Suprapubic skin (tissue), 4 donors: ENCODE measurements at regions not wholly inside any gene's neighbourhood (a gene's known extent, or its start where the extent isn't known, plus 50 kb on each side); places are given as distances from the start of the nearest gene placed in this dataset.

ENCODE experiments used
- DNase-seq, 2 donors: peaks; one replicate each; pipeline ENCODE4 v3.0.0-alpha.2; 2019; ENCODE audit warnings: low spot score in 2 of 2
- H3K27ac ChIP-seq: fragments of 200-600 bp; sonication (generic); one replicate; pipeline ENCODE4 v1.5.1; 2019
- H3K27me3 ChIP-seq: fragments of 200-600 bp; sonication (generic); one replicate; pipeline ENCODE4 v1.5.1; 2019
- H3K36me3 ChIP-seq: fragments of 200-600 bp; sonication (generic); one replicate; pipeline ENCODE4 v1.5.1; 2019
- H3K4me1 ChIP-seq: fragments of 200-600 bp; sonication (generic); one replicate; pipeline ENCODE4 v1.5.1; 2019
- H3K4me3 ChIP-seq: fragments of 200-600 bp; sonication (generic); one replicate; pipeline ENCODE4 v1.5.1; 2019; ENCODE audit warnings: mild to moderate bottlenecking
- H3K9me3 ChIP-seq: fragments of 200-600 bp; sonication (generic); one replicate; pipeline ENCODE4 v1.5.1; 2019
- CTCF ChIP-seq, 2 donors: fragments of 200-600 bp in 1 of 2; fragments of 450-650 bp in 1 of 2; sonication (generic) in 1 of 2; IDR thresholded peaks; one replicate each; pipeline ENCODE4 v1.5.1; 2016 to 2019; ENCODE audit warnings: antibody characterized with exemption in 2 of 2, mild to moderate bottlenecking in 1 of 2, moderate library complexity in 1 of 2
- EP300 ChIP-seq: sonication (generic); formaldehyde crosslinking; IDR thresholded peaks from one replicate; pipeline ENCODE4 v1.6.1; 2017; ENCODE audit warnings: antibody characterized with exemption
- POLR2A ChIP-seq, 2 donors: fragments of 450-650 bp; IDR thresholded peaks; one replicate each; pipeline ENCODE4 v1.6.1; 2017; ENCODE audit warnings: antibody characterized with exemption in 2 of 2, mild to moderate bottlenecking in 2 of 2, moderate library complexity in 2 of 2
- POLR2AphosphoS5 ChIP-seq, 3 donors: sonication (generic); formaldehyde crosslinking; IDR thresholded peaks; one replicate each; pipeline ENCODE4 v1.6.1; 2017; ENCODE audit warnings: antibody characterized with exemption in 3 of 3
- WGBS: methylation state at CpG from one replicate; pipeline ENCODE4 v1.1.5; 2018; 5-methylcytosine and 5-hydroxymethylcytosine counted together

DNA sequence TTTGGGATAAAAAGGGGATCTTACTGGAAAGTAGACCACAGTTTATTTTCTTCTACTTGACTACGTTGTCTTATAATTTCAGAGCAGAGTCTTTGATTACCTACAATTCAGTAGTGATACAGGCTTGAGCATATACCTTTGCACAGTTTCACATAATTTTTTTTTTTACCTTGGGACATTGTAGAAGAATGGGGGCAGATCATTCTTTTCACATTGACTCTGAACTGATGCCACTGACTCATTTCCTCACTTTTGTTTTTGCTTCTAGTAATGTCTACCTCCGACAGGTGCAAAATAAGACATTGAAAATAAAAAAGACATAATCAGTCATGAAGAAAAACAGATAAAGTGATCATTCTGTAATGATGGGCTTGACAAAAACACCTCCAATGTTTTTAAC, 688.3 kb upstream of the CHORDC1 start:
- Histone ChIP-seq H3K36me3 (no peaks in the 10 kb centered on the region), H3K4me1 (no peaks in the 10 kb centered on the region), H3K27me3 (no peaks in the 10 kb centered on the region), H3K27ac (no peak overlapping the region), H3K9me3 (no peaks in the 10 kb centered on the region), H3K4me3 (no peak overlapping the region)
- DNase-seq, result no peak
- WGBS, result 91% methylated on average over 2 of the region's 2 CpGs
- TF ChIP-seq EP300 (no peak), POLR2A (IDR thresholded peaks at IDR 0.05) (no peak), CTCF (IDR thresholded peaks at IDR 0.05) (no peak), POLR2AphosphoS5 (IDR thresholded peaks at IDR 0.05) (no peak)

- Histone ChIP-seq H3K36me3 (no peaks in the 10 kb centered on the region), H3K27me3 (no peaks in the 10 kb centered on the region), H3K4me1 (no peaks in the 10 kb centered on the region), H3K4me3 (no peak overlapping the region), H3K9me3 (no peaks in the 10 kb centered on the region), H3K27ac (no peak overlapping the region)
- WGBS, result 62% methylated on average over 3 of the region's 3 CpGs
- no peak for TF ChIP-seq POLR2A (IDR thresholded peaks at IDR 0.05)
- DNase-seq, result no peak
Measured at GRCh38 chr11:90908074-90908473, 685.2 kb upstream of the CHORDC1 start.

DNA sequence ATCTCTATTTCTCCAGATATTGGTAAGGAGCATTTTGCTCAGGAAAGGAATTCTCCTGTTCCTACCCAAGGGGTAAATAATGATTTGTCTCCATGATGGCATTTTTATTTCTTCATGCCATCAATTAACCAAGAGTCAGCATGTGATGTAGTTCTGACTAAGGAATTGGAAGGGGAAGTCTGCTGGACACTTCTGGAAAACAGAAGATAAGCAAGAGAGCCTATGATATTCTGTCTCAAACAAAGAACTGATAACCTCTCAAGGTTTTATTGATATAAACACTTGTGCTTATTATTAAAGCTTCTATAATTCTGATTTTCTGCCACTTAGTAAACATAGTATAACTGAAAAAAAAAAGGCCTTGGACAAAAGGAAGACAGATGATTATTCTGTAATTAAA, 673.0 kb upstream of the CHORDC1 start:
- TF ChIP-seq EP300 (no peak), CTCF (IDR thresholded peaks at IDR 0.05) (no peak), POLR2A (IDR thresholded peaks at IDR 0.05) (no peak), POLR2AphosphoS5 (IDR thresholded peaks at IDR 0.05) (no peak)
- Histone ChIP-seq H3K36me3 (no peaks in the 10 kb centered on the region), H3K27me3 (no peaks in the 10 kb centered on the region), H3K4me1 (no peaks in the 10 kb centered on the region), H3K4me3 (no peak overlapping the region), H3K27ac (no peak overlapping the region), H3K9me3 (no peaks in the 10 kb centered on the region)
- no peak for DNase-seq

DNA sequence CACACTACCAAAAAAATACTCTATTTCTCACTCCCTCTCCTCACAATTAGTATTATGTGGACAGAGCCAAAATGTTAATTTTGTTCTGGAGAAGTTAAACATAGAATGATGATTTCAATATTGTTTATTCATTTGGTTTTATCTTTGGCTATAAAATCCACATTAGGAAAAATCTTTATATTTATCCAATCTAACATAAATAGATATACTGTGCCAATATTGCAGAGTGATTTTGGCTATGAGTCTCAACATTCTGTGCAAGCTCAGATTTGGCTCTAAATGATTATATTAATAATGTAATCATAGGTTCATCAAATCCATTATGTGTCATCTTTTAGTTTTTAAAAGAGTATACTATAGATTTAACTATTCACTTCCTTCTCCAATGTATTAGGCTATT, 667.5 kb upstream of the CHORDC1 start:
- H3K27ac ChIP-seq, result no peak overlapping the region
- DNase-seq, result no peak
- no peak overlapping the region for H3K4me3 ChIP-seq
- no peaks in the 10 kb centered on the region for H3K4me1 ChIP-seq
- H3K9me3 ChIP-seq, result no peaks in the 10 kb centered on the region
- H3K27me3 ChIP-seq, result no peaks in the 10 kb centered on the region
- H3K36me3 ChIP-seq, result no peaks in the 10 kb centered on the region
- TF ChIP-seq POLR2AphosphoS5 (IDR thresholded peaks at IDR 0.05), result no peak
- TF ChIP-seq CTCF (IDR thresholded peaks at IDR 0.05), result no peak
- TF ChIP-seq EP300, result no peak
- TF ChIP-seq POLR2A (IDR thresholded peaks at IDR 0.05), result no peak

DNA sequence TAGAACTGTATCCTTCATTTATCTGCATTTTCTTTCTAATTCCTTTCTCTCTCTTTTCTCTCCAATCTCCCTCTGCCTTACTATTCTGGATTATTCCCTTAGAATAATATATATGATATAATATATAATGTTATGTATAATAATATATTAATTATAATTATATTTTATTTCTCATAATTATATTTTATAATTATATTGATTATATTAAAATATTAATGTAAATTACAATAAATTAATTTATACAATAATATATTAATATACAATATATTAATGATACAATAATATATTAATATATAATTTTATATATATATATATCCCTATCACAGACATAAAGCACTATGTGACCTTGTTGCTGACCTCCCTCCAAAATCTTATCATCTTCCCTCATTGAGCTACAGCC, 661.3 kb upstream of the CHORDC1 start:
- H3K27ac ChIP-seq, result no peak overlapping the region
- no peak overlapping the region for H3K4me3 ChIP-seq
- no peaks in the 10 kb centered on the region for H3K27me3 ChIP-seq
- H3K9me3 ChIP-seq, result no peaks in the 10 kb centered on the region
- DNase-seq, result no peak
- no peaks in the 10 kb centered on the region for H3K4me1 ChIP-seq
- no peak for TF ChIP-seq POLR2A (IDR thresholded peaks at IDR 0.05)
- no peak for TF ChIP-seq EP300
- no peak for TF ChIP-seq POLR2AphosphoS5 (IDR thresholded peaks at IDR 0.05)
- TF ChIP-seq CTCF (IDR thresholded peaks at IDR 0.05), result no peak
- no peaks in the 10 kb centered on the region for H3K36me3 ChIP-seq

GRCh38 chr11:90874986-90875385, 652.1 kb upstream of the CHORDC1 start:
- 41% methylated on average over 1 of the region's 1 CpG for WGBS
- no peaks in the 10 kb centered on the region for H3K4me1 ChIP-seq
- no peaks in the 10 kb centered on the region for H3K9me3 ChIP-seq
- DNase-seq, result no peak
- no peak overlapping the region for H3K27ac ChIP-seq
- H3K4me3 ChIP-seq, result no peak overlapping the region
- no peaks in the 10 kb centered on the region for H3K36me3 ChIP-seq
- TF ChIP-seq POLR2A (IDR thresholded peaks at IDR 0.05), result no peak
- no peak for TF ChIP-seq POLR2AphosphoS5 (IDR thresholded peaks at IDR 0.05)
- no peak for TF ChIP-seq EP300
- TF ChIP-seq CTCF (IDR thresholded peaks at IDR 0.05), result no peak
- no peaks in the 10 kb centered on the region for H3K27me3 ChIP-seq
